Activated B cell treated with CpG ODN at 0.5 μM for 24 hours (primary cell): ENCODE measurements at regions not wholly inside any gene's neighbourhood (a gene's known extent, or its start where the extent isn't known, plus 50 kb on each side); places are given as distances from the start of the nearest gene placed in this dataset.

Experiments used
- ATAC-seq: fragments of 200-7000 bp; cut with Tn5 transposase; one replicate; pipeline ENCODE4 v1.10.0; 2021; ENCODE audit warnings: low read depth, mild to moderate bottlenecking, moderate library complexity
- CTCF ChIA-PET: fragments of 350-600 bp; sonication (Branson Sonifier 250); formaldehyde crosslinking; loops from one replicate; lab custom pipeline; 2021; ENCODE audit warnings: antibody characterized with exemption; lab: Charles Lee
- POLR2A ChIA-PET: fragments of 350-600 bp; sonication (Branson Sonifier 250); formaldehyde crosslinking; loops from one replicate; lab custom pipeline; 2021; ENCODE audit warnings: antibody characterized with exemption; lab: Charles Lee
- DNase-seq: peaks from one replicate; pipeline ENCODE4 v3.0.0; 2022
- H3K27ac Mint-ChIP-seq: one replicate; pipeline ENCODE4 v1.8.0; 2020; ENCODE audit warnings: mixed read lengths
- H3K27me3 Mint-ChIP-seq: one replicate; pipeline ENCODE4 v1.8.0; 2021; ENCODE audit warnings: mixed read lengths
- H3K36me3 Mint-ChIP-seq: one replicate; pipeline ENCODE4 v1.8.0; 2021; ENCODE audit warnings: low read depth, mixed read lengths
- H3K4me1 Mint-ChIP-seq: one replicate; pipeline ENCODE4 v1.8.0; 2021; ENCODE audit warnings: mixed read lengths
- H3K4me3 Mint-ChIP-seq: one replicate; pipeline ENCODE4 v1.8.0; 2020; ENCODE audit warnings: mild to moderate bottlenecking, mixed read lengths
- H3K9me3 Mint-ChIP-seq: one replicate; pipeline ENCODE4 v1.8.0; 2020; ENCODE audit warnings: mixed read lengths
- CTCF ChIP-seq: fragments of 200-600 bp; IDR thresholded peaks from one replicate; pipeline ENCODE4 v1.8.0; 2022; ENCODE audit warnings: antibody characterized with exemption, mild to moderate bottlenecking
- intact Hi-C: fragments of 100-400 bp; cut with micrococcal nuclease; formaldehyde crosslinking; loops from one replicate; pipeline ENCODE4 v1.15.1; 2024

GRCh38 chr4:107562316-107562715, 157.7 kb downstream of the PAPSS1 start:
- H3K27ac Mint-ChIP-seq: no peak overlapping the region

GRCh38 chr4:107561481-107561880, 158.6 kb downstream of the PAPSS1 start:
- no peak for TF ChIP-seq CTCF
- intact Hi-C loops: no loop called here

More at GRCh38 chr4:107562316-107562715, 157.7 kb downstream of the PAPSS1 start:
- DNase-seq: no peak
- Mint-ChIP-seq H3K4me1 (no peaks in the 10 kb centered on the region), H3K36me3 (no peaks in the 10 kb centered on the region), H3K9me3 (peaks cover 15% of the 10 kb centered on the region), H3K4me3 (no peak overlapping the region), H3K27me3 (peaks cover 3% of the 10 kb centered on the region)
- TF ChIP-seq CTCF: no peak
- ChIA-PET POLR2A (no interaction called here), CTCF (no interaction called here)
- no peak for ATAC-seq
- intact Hi-C loops: no loop called here

GRCh38 chr4:107559653-107560052, 160.4 kb downstream of the PAPSS1 start:
- Mint-ChIP-seq H3K4me1 (no peaks in the 10 kb centered on the region), H3K9me3 (peaks cover 8% of the 10 kb centered on the region), H3K36me3 (no peaks in the 10 kb centered on the region), H3K27me3 (no peaks in the 10 kb centered on the region), H3K4me3 (no peak overlapping the region), H3K27ac (no peak overlapping the region)
- ChIA-PET POLR2A (no interaction called here), CTCF (no interaction called here)
- DNase-seq (no peak), ATAC-seq (no peak)
- TF ChIP-seq CTCF: no peak
- intact Hi-C loops: loop anchor here (10.0 kb wide), 1 partner anchor 175 kb away; no protein-coding TSS in a partner anchor

More at GRCh38 chr4:107561481-107561880, 158.6 kb downstream of the PAPSS1 start:
- H3K27ac Mint-ChIP-seq: no peak overlapping the region
- DNase-seq (no peak), ATAC-seq (no peak)
- H3K9me3 Mint-ChIP-seq: peaks cover 8% of the 10 kb centered on the region
- H3K4me3 Mint-ChIP-seq: no peak overlapping the region
- POLR2A ChIA-PET: no interaction called here
- H3K27me3 Mint-ChIP-seq: peaks cover under 1% of the 10 kb centered on the region
- no peaks in the 10 kb centered on the region for H3K36me3 Mint-ChIP-seq
- no peaks in the 10 kb centered on the region for H3K4me1 Mint-ChIP-seq
- CTCF ChIA-PET: no interaction called here

- Mint-ChIP-seq H3K4me3 (no peak overlapping the region), H3K27me3 (peaks cover 1% of the 10 kb centered on the region), H3K4me1 (no peaks in the 10 kb centered on the region), H3K36me3 (no peaks in the 10 kb centered on the region), H3K9me3 (no peaks in the 10 kb centered on the region), H3K27ac (no peak overlapping the region)
- POLR2A ChIA-PET: no interaction called here
- intact Hi-C loops: loop anchor here (10.0 kb wide), 1 partner anchor 182 kb away; no protein-coding TSS in a partner anchor
- no peak for ATAC-seq
- CTCF ChIA-PET: no interaction called here
- no peak for TF ChIP-seq CTCF
- no peak for DNase-seq
Measured at GRCh38 chr4:107552306-107552705, 167.7 kb downstream of the PAPSS1 start.

GRCh38 chr4:107548211-107548905, 171.7 kb downstream of the PAPSS1 start:
- intact Hi-C loops: no loop called here
- peaks cover 1% of the 10 kb centered on the region for H3K27me3 Mint-ChIP-seq
- no peaks in the 10 kb centered on the region for H3K4me1 Mint-ChIP-seq
- H3K9me3 Mint-ChIP-seq: no peaks in the 10 kb centered on the region
- no peak overlapping the region for H3K27ac Mint-ChIP-seq
- H3K4me3 Mint-ChIP-seq: no peak overlapping the region
- TF ChIP-seq CTCF: no peak
- H3K36me3 Mint-ChIP-seq: no peaks in the 10 kb centered on the region
- DNase-seq (no peak), ATAC-seq (no peak)
- ChIA-PET CTCF (no interaction called here), POLR2A (no interaction called here)
